ENCODE measurements at regions not wholly inside any gene's neighbourhood (a gene's known extent, or its start where the extent isn't known, plus 50 kb on each side); places are given as distances from the start of the nearest gene placed in this dataset.
"Not testable (repeated sequence)": the region's sequence is repeated elsewhere in the genome, so short reads cannot be mapped to it uniquely, and the experiment has no call there.

- no peak for DNase-seq (ENCODE audit: low spot score)
- no peak for ATAC-seq
Observed at GRCh38 chr12:115813256-115813655, 464.2 kb downstream of the MED13L start.

- no peak for DNase-seq (ENCODE audit: low spot score)
- no peak for ATAC-seq
Observed at GRCh38 chr12:115811929-115812328, 465.6 kb downstream of the MED13L start.

GRCh38 chr12:115811045-115811444, 466.4 kb downstream of the MED13L start:
- DNase-seq (ENCODE audit: low spot score) (no peak), ATAC-seq (no peak)

- ATAC-seq (no peak), DNase-seq (ENCODE audit: low spot score) (no peak)
Observed at GRCh38 chr12:115810122-115810901, 467.2 kb downstream of the MED13L start.

GRCh38 chr12:115806000-115806399, 471.5 kb downstream of the MED13L start:
- no peak for ATAC-seq

GRCh38 chr12:115802767-115803166, 474.7 kb downstream of the MED13L start:
- DNase-seq (ENCODE audit: low spot score) (no peak), ATAC-seq (no peak)

More at GRCh38 chr12:115806000-115806399, 471.5 kb downstream of the MED13L start:
- no peak for DNase-seq (ENCODE audit: low spot score)

GRCh38 chr12:115801871-115802270, 475.6 kb downstream of the MED13L start:
- ATAC-seq (no peak), DNase-seq (ENCODE audit: low spot score) (no peak)

- ATAC-seq: no peak
- DNase-seq (ENCODE audit: low spot score): no peak
Observed at GRCh38 chr12:115799610-115800009, 477.9 kb downstream of the MED13L start.

- DNase-seq (ENCODE audit: low spot score): no peak
- ATAC-seq: no peak
Observed at GRCh38 chr12:115798309-115798917, 479.1 kb downstream of the MED13L start.

GRCh38 chr12:115794659-115795081, 482.8 kb downstream of the MED13L start:
- DNase-seq (ENCODE audit: low spot score): no peak
- no peak for ATAC-seq

GRCh38 chr12:115791331-115791730, 486.2 kb downstream of the MED13L start:
- ATAC-seq (no peak), DNase-seq (ENCODE audit: low spot score) (no peak)

GRCh38 chr12:115790526-115790925, 487.0 kb downstream of the MED13L start:
- no peak for DNase-seq (ENCODE audit: low spot score)
- ATAC-seq: no peak

GRCh38 chr12:115786490-115786889, 491.0 kb downstream of the MED13L start:
- not testable (repeated sequence) for DNase-seq (ENCODE audit: low spot score); ATAC-seq

GRCh38 chr12:115785548-115785947, 491.9 kb downstream of the MED13L start:
- DNase-seq (ENCODE audit: low spot score): no peak
- ATAC-seq: no peak

- DNase-seq (ENCODE audit: low spot score): no peak
- ATAC-seq: no peak
Observed at GRCh38 chr12:115776399-115776798, 501.1 kb downstream of the MED13L start.

GRCh38 chr12:115774148-115774895, 503.2 kb downstream of the MED13L start:
- DNase-seq (ENCODE audit: low spot score) (no peak), ATAC-seq (no peak)

GRCh38 chr12:115771601-115772000, 505.9 kb downstream of the MED13L start:
- no peak for ATAC-seq
- no peak for DNase-seq (ENCODE audit: low spot score)

- no peak for DNase-seq (ENCODE audit: low spot score)
Observed at GRCh38 chr12:115771065-115771464, 506.4 kb downstream of the MED13L start.

GRCh38 chr12:115770643-115771042, 506.9 kb downstream of the MED13L start:
- ATAC-seq (no peak), DNase-seq (ENCODE audit: low spot score) (no peak)

More at GRCh38 chr12:115771065-115771464, 506.4 kb downstream of the MED13L start:
- ATAC-seq: peak; percentile 44

- ATAC-seq: no peak
- no peak for DNase-seq (ENCODE audit: low spot score)
Observed at GRCh38 chr12:115767916-115768315, 509.6 kb downstream of the MED13L start.

- no peak for ATAC-seq
- no peak for DNase-seq (ENCODE audit: low spot score)
Observed at GRCh38 chr12:115763982-115764621, 513.4 kb downstream of the MED13L start.
